Gastroesophageal sphincter (tissue), 3 donors: ENCODE measurements at regions not wholly inside any gene's neighbourhood (a gene's known extent, or its start where the extent isn't known, plus 50 kb on each side); places are given as distances from the start of the nearest gene placed in this dataset.

Experiments
- CTCF ChIP-seq, 4 experiments: fragments of 200-600 bp in 2 of 4; fragments of 450-650 bp in 2 of 4; sonication (generic) in 1 of 4; IDR thresholded peaks; one replicate each; pipeline ENCODE4 v1.5.1; 2017 to 2019; ENCODE audit warnings: antibody characterized with exemption in 4 of 4, mild to moderate bottlenecking in 2 of 4, moderate library complexity in 2 of 4
- POLR2AphosphoS5 ChIP-seq: sonication (generic); formaldehyde crosslinking; IDR thresholded peaks from one replicate; pipeline ENCODE4 v1.6.1; 2017; ENCODE audit warnings: antibody characterized with exemption

DNA sequence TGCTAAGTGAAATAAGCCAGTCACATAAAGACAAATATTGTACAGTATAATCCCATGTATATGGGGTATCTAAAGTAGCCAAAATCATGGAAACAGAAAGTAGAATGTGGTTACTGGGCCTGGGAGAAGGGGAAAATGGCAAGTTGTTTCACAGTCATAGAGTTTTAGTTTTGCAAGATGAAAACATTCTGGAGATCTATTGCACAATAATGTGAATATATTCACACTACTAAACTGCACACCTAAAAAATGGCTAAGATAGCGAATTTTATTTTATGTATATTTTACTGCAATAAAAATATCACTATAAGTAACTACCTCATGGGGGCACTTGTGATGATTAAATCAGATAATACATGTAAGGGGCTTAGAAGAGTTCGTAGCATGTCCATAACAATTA, 72.0 kb upstream of the ARHGAP32 start:
- TF ChIP-seq CTCF (IDR thresholded peaks at IDR 0.05) (no peak), POLR2AphosphoS5 (no peak)
